ENCODE measurements at regions not wholly inside any gene's neighbourhood (a gene's known extent, or its start where the extent isn't known, plus 50 kb on each side); places are given as distances from the start of the nearest gene placed in this dataset.

- H4K20me1 ChIP-seq (ENCODE audit: low read depth), result no peaks in the 10 kb centered on the region
- no peak overlapping the region for H3K9ac ChIP-seq
- H3K79me2 ChIP-seq (ENCODE audit: low read depth), result no peaks in the 10 kb centered on the region
- no peak overlapping the region for H3K4me3 ChIP-seq
- H3K27me3 ChIP-seq, result no peaks in the 10 kb centered on the region
- no peak for TF ChIP-seq CTCF (IDR thresholded peaks at IDR 0.05)
- TF ChIP-seq EZH2phosphoT487 (IDR thresholded peaks at IDR 0.05), result no peak
- TF ChIP-seq EZH2 (IDR thresholded peaks at IDR 0.05), result no peak
- H3K9me3 ChIP-seq (ENCODE audit: low read depth), result no peaks in the 10 kb centered on the region
- H2AFZ ChIP-seq (replicated peaks), result no peak overlapping the region
- no peaks in the 10 kb centered on the region for H3K9me3 Mint-ChIP-seq
- no peak for DNase-seq (ENCODE audit: low spot score)
- H3K36me3 ChIP-seq, result no peaks in the 10 kb centered on the region
- H3K27me3 Mint-ChIP-seq (ENCODE audit: insufficient read depth, low read depth), result peaks cover 5% of the 10 kb centered on the region
- H3K4me3 Mint-ChIP-seq, result no peak overlapping the region
- H3K27ac ChIP-seq, result no peak overlapping the region
- H3K4me1 ChIP-seq, result no peaks in the 10 kb centered on the region
- peak overlapping the region; percentile 9 for H3K27ac Mint-ChIP-seq
- no peaks in the 10 kb centered on the region for H3K36me3 Mint-ChIP-seq
- H3K4me1 Mint-ChIP-seq, result peaks cover 12% of the 10 kb centered on the region
- H3K4me2 ChIP-seq, result no peak overlapping the region
- H3F3A ChIP-seq (ENCODE audit: low read depth), result no peaks in the 10 kb centered on the region
These were observed 677.5 kb downstream of the ZPLD1 start for GRCh38 chr3:103112273-103112672.

GRCh38 chr3:103126115-103126514 lies 691.3 kb downstream of the ZPLD1 start:
- DNase-seq (ENCODE audit: low spot score), result no peak
- H2AFZ ChIP-seq (replicated peaks), result no peak overlapping the region
- H3K27me3 ChIP-seq, result no peaks in the 10 kb centered on the region
- no peaks in the 10 kb centered on the region for H3K79me2 ChIP-seq (ENCODE audit: low read depth)
- no peaks in the 10 kb centered on the region for H3K9me3 ChIP-seq (ENCODE audit: low read depth)
- H3K4me1 ChIP-seq, result no peaks in the 10 kb centered on the region
- no peak overlapping the region for H3K4me3 ChIP-seq
- H3F3A ChIP-seq (ENCODE audit: low read depth), result no peaks in the 10 kb centered on the region
- H3K36me3 Mint-ChIP-seq, result no peaks in the 10 kb centered on the region
- no peaks in the 10 kb centered on the region for H3K4me1 Mint-ChIP-seq
- TF ChIP-seq CTCF (IDR thresholded peaks at IDR 0.05) (no peak), EZH2 (IDR thresholded peaks at IDR 0.05) (no peak), EZH2phosphoT487 (IDR thresholded peaks at IDR 0.05) (no peak)
- H4K20me1 ChIP-seq (ENCODE audit: low read depth), result no peaks in the 10 kb centered on the region
- no peak overlapping the region for H3K4me2 ChIP-seq
- no peak overlapping the region for H3K4me3 Mint-ChIP-seq
- H3K27me3 Mint-ChIP-seq (ENCODE audit: insufficient read depth, low read depth), result no peaks in the 10 kb centered on the region
- no peak overlapping the region for H3K27ac Mint-ChIP-seq
- peaks cover 2% of the 10 kb centered on the region for H3K9me3 Mint-ChIP-seq
- no peaks in the 10 kb centered on the region for H3K36me3 ChIP-seq
- no peak overlapping the region for H3K9ac ChIP-seq
- H3K27ac ChIP-seq, result no peak overlapping the region

- Histone ChIP-seq H4K20me1 (ENCODE audit: low read depth) (no peaks in the 10 kb centered on the region), H3K4me3 (no peak overlapping the region), H3K36me3 (no peaks in the 10 kb centered on the region), H3K9ac (no peak overlapping the region), H3K4me2 (no peak overlapping the region), H3K27ac (no peak overlapping the region), H3K79me2 (ENCODE audit: low read depth) (no peaks in the 10 kb centered on the region), H3K9me3 (ENCODE audit: low read depth) (no peaks in the 10 kb centered on the region), H3F3A (ENCODE audit: low read depth) (no peaks in the 10 kb centered on the region), H3K27me3 (no peaks in the 10 kb centered on the region), H2AFZ (replicated peaks) (no peak overlapping the region), H3K4me1 (no peaks in the 10 kb centered on the region)
- TF ChIP-seq EZH2 (IDR thresholded peaks at IDR 0.05) (no peak), EZH2phosphoT487 (IDR thresholded peaks at IDR 0.05) (no peak), CTCF (IDR thresholded peaks at IDR 0.05) (no peak)
- H3K4me1 Mint-ChIP-seq, result no peaks in the 10 kb centered on the region
- no peak for DNase-seq (ENCODE audit: low spot score)
- no peak overlapping the region for H3K4me3 Mint-ChIP-seq
- no peak overlapping the region for H3K27ac Mint-ChIP-seq
- H3K9me3 Mint-ChIP-seq, result peaks cover 2% of the 10 kb centered on the region
- H3K27me3 Mint-ChIP-seq (ENCODE audit: insufficient read depth, low read depth), result peaks cover 2% of the 10 kb centered on the region
- no peaks in the 10 kb centered on the region for H3K36me3 Mint-ChIP-seq
These were observed 692.3 kb downstream of the ZPLD1 start for GRCh38 chr3:103127098-103127630.

All from neural progenitor cell (in vitro differentiated cells).